ENCODE measurements at regions not wholly inside any gene's neighbourhood (a gene's known extent, or its start where the extent isn't known, plus 50 kb on each side); places are given as distances from the start of the nearest gene placed in this dataset.

GRCh38 chr2:222769941-222770340 lies 90.9 kb upstream of the ACSL3 start:
- Histone ChIP-seq H3K4me3 (no peak overlapping the region), H3K9me3 (no peaks in the 10 kb centered on the region), H3K4me1 (no peaks in the 10 kb centered on the region), H3K27me3 (no peaks in the 10 kb centered on the region), H3K27ac (no peak overlapping the region), H3K36me3 (no peaks in the 10 kb centered on the region)
- no peak for ATAC-seq
- TF ChIP-seq POLR2AphosphoS5 (IDR thresholded peaks at IDR 0.05) (no peak), CTCF (IDR thresholded peaks at IDR 0.05) (no peak), POLR2A (IDR thresholded peaks at IDR 0.05) (no peak), EP300 (IDR thresholded peaks at IDR 0.05) (no peak)
- 62 to 82% methylated on average over 3 of the region's 3 CpGs for WGBS, 2 donors (ENCODE audit: low coverage in 1 of 2)

- H3K4me1 ChIP-seq = no peaks in the 10 kb centered on the region
- WGBS, 2 donors (ENCODE audit: low coverage in 1 of 2) = 84 to 94% methylated on average over 2 of the region's 3 CpGs
- ATAC-seq = no peak
- H3K27ac ChIP-seq = no peak overlapping the region
- no peaks in the 10 kb centered on the region for H3K9me3 ChIP-seq
- H3K36me3 ChIP-seq = no peaks in the 10 kb centered on the region
- H3K4me3 ChIP-seq = no peak overlapping the region
- TF ChIP-seq POLR2A (IDR thresholded peaks at IDR 0.05) (no peak), CTCF (IDR thresholded peaks at IDR 0.05) (no peak), EP300 (IDR thresholded peaks at IDR 0.05) (no peak), POLR2AphosphoS5 (IDR thresholded peaks at IDR 0.05) (no peak)
- no peaks in the 10 kb centered on the region for H3K27me3 ChIP-seq
Observed at GRCh38 chr2:222771832-222772231, 89.0 kb upstream of the ACSL3 start.

GRCh38 chr2:222774941-222775340 lies 85.9 kb upstream of the ACSL3 start:
- TF ChIP-seq POLR2A (IDR thresholded peaks at IDR 0.05) = no peak
- TF ChIP-seq EP300 (IDR thresholded peaks at IDR 0.05) = no peak
- no peak for TF ChIP-seq CTCF (IDR thresholded peaks at IDR 0.05)
- no peak for TF ChIP-seq POLR2AphosphoS5 (IDR thresholded peaks at IDR 0.05)
- no peaks in the 10 kb centered on the region for H3K4me1 ChIP-seq
- H3K4me3 ChIP-seq = no peak overlapping the region
- no peaks in the 10 kb centered on the region for H3K36me3 ChIP-seq
- H3K27me3 ChIP-seq = no peaks in the 10 kb centered on the region
- ATAC-seq = no peak
- no peaks in the 10 kb centered on the region for H3K9me3 ChIP-seq
- H3K27ac ChIP-seq = no peak overlapping the region

GRCh38 chr2:222776792-222777191 lies 84.0 kb upstream of the ACSL3 start:
- no peak for ATAC-seq
- Histone ChIP-seq H3K9me3 (no peaks in the 10 kb centered on the region), H3K27ac (no peak overlapping the region), H3K4me1 (no peaks in the 10 kb centered on the region), H3K27me3 (no peaks in the 10 kb centered on the region), H3K36me3 (no peaks in the 10 kb centered on the region), H3K4me3 (no peak overlapping the region)
- TF ChIP-seq POLR2AphosphoS5 (IDR thresholded peaks at IDR 0.05) (no peak), EP300 (IDR thresholded peaks at IDR 0.05) (no peak)
- WGBS, 2 donors (ENCODE audit: low coverage in 1 of 2) = 17 to 79% methylated on average over 1 to 3 of the region's 3 CpGs

GRCh38 chr2:222778400-222778799 lies 82.4 kb upstream of the ACSL3 start:
- TF ChIP-seq CTCF (IDR thresholded peaks at IDR 0.05) = no peak
- TF ChIP-seq POLR2AphosphoS5 (IDR thresholded peaks at IDR 0.05) = no peak
- TF ChIP-seq POLR2A (IDR thresholded peaks at IDR 0.05) = no peak
- no peak for TF ChIP-seq EP300 (IDR thresholded peaks at IDR 0.05)
- H3K27ac ChIP-seq = no peak overlapping the region
- H3K4me1 ChIP-seq = no peaks in the 10 kb centered on the region
- H3K36me3 ChIP-seq = no peaks in the 10 kb centered on the region
- no peaks in the 10 kb centered on the region for H3K27me3 ChIP-seq
- no peaks in the 10 kb centered on the region for H3K9me3 ChIP-seq
- no peak overlapping the region for H3K4me3 ChIP-seq
- 62 to 79% methylated on average over 3 of the region's 3 CpGs for WGBS, 2 donors (ENCODE audit: low coverage in 1 of 2)
- ATAC-seq = no peak
